Gastroesophageal sphincter (tissue), 4 donors: ENCODE measurements at regions not wholly inside any gene's neighbourhood (a gene's known extent, or its start where the extent isn't known, plus 50 kb on each side); places are given as distances from the start of the nearest gene placed in this dataset.

Experiments used
- ATAC-seq: fragments of 150-250 bp; one replicate; pipeline ENCODE4 v1.9.1; 2016; ENCODE audit warnings: mild to moderate bottlenecking, moderate library complexity
- H3K27ac ChIP-seq, 4 donors: fragments of 200-600 bp; sonication (generic) in 3 of 4; 1 replicate in 3 of 4; 2 replicates in 1 of 4; pipeline ENCODE4 v1.5.1; 2016 to 2019
- H3K27me3 ChIP-seq: fragments of 200-600 bp; sonication (generic); one replicate; pipeline ENCODE4 v1.5.1; 2019
- H3K36me3 ChIP-seq, 2 donors: fragments of 200-600 bp; sonication (generic); one replicate each; pipeline ENCODE4 v1.5.1; 2019; ENCODE audit warnings: control low read depth in 1 of 2
- H3K4me1 ChIP-seq, 3 donors: fragments of 200-600 bp; sonication (generic); 1 replicate in 2 of 3; 2 replicates in 1 of 3; pipeline ENCODE4 v1.5.1; 2016 to 2019; ENCODE audit warnings: control low read depth in 2 of 3
- H3K4me3 ChIP-seq, 2 donors: fragments of 200-600 bp; sonication (generic); one replicate each; pipeline ENCODE4 v1.5.1; 2019; ENCODE audit warnings: mild to moderate bottlenecking in 1 of 2, moderate library complexity in 1 of 2
- H3K9me3 ChIP-seq, 3 donors: fragments of 200-600 bp; sonication (generic); one replicate each; pipeline ENCODE4 v1.5.1; 2017 to 2019; ENCODE audit warnings: control low read depth in 2 of 3
- CTCF ChIP-seq, 4 experiments: fragments of 200-600 bp in 2 of 4; fragments of 450-650 bp in 2 of 4; sonication (generic) in 1 of 4; IDR thresholded peaks; one replicate each; pipeline ENCODE4 v1.5.1; 2017 to 2019; ENCODE audit warnings: antibody characterized with exemption in 4 of 4, mild to moderate bottlenecking in 2 of 4, moderate library complexity in 2 of 4
- EP300 ChIP-seq: sonication (generic); formaldehyde crosslinking; IDR thresholded peaks from one replicate; pipeline ENCODE4 v1.6.1; 2017; ENCODE audit warnings: antibody characterized with exemption, mild to moderate bottlenecking
- POLR2A ChIP-seq, 2 donors: fragments of 450-650 bp; IDR thresholded peaks; one replicate each; pipeline ENCODE4 v1.6.1; 2017; ENCODE audit warnings: antibody characterized with exemption in 2 of 2, mild to moderate bottlenecking in 2 of 2, moderate library complexity in 1 of 2
- POLR2AphosphoS5 ChIP-seq: sonication (generic); formaldehyde crosslinking; IDR thresholded peaks from one replicate; pipeline ENCODE4 v1.6.1; 2017; ENCODE audit warnings: antibody characterized with exemption
- WGBS, 2 donors: methylation state at CpG; one replicate each; pipeline ENCODE4 v1.1.5; 2018; ENCODE audit warnings: low coverage in 1 of 2; 5-methylcytosine and 5-hydroxymethylcytosine counted together
- small RNA-seq, 4 donors: library from RNA; depleted of rRNA; stranded (forward); fragments of <200 nt; gene quantifications; one replicate each; pipeline ENCODE3, GENCODE V24; 2016

- no peak overlapping the region for H3K27ac ChIP-seq
These were observed 52.7 kb upstream of the TLE3 start for GRCh38 chr15:70150405-70150747.

GRCh38 chr15:70149667-70150404 is 52.1 kb upstream of the TLE3 start:
- Histone ChIP-seq H3K9me3 (no peaks in the 10 kb centered on the region), H3K4me1 (peaks cover 0 to 30% (median 6%) of the 10 kb centered on the region in 3 donors), H3K36me3 (no peaks in the 10 kb centered on the region), H3K4me3 (no peak overlapping the region), H3K27me3 (no peaks in the 10 kb centered on the region), H3K27ac (no peak overlapping the region)
- WGBS, 2 donors: 74 to 84% methylated on average over 4 of the region's 4 CpGs
- no peak for ATAC-seq
- TF ChIP-seq POLR2AphosphoS5 (no peak), CTCF (IDR thresholded peaks at IDR 0.05) (no peak), POLR2A (IDR thresholded peaks at IDR 0.05) (no peak), EP300 (no peak)

More at GRCh38 chr15:70150405-70150747, 52.7 kb upstream of the TLE3 start:
- TF ChIP-seq CTCF (IDR thresholded peaks at IDR 0.05) (no peak), POLR2A (IDR thresholded peaks at IDR 0.05) (no peak), EP300 (no peak), POLR2AphosphoS5 (no peak)
- Histone ChIP-seq H3K4me3 (no peak overlapping the region), H3K27me3 (no peaks in the 10 kb centered on the region), H3K4me1 (peaks cover 0 to 35% (median 7%) of the 10 kb centered on the region in 3 donors), H3K9me3 (no peaks in the 10 kb centered on the region), H3K36me3 (no peaks in the 10 kb centered on the region)
- no peak for ATAC-seq

- Histone ChIP-seq H3K27ac (no peak overlapping the region), H3K27me3 (no peaks in the 10 kb centered on the region), H3K36me3 (no peaks in the 10 kb centered on the region), H3K4me3 (no peak overlapping the region), H3K9me3 (no peaks in the 10 kb centered on the region), H3K4me1 (peaks cover 0 to 18% (median 0%) of the 10 kb centered on the region in 3 donors)
- WGBS, 2 donors: 92 to 100% methylated on average over 1 to 3 of the region's 4 CpGs
- no peak for TF ChIP-seq POLR2A (IDR thresholded peaks at IDR 0.05)
- no peak for TF ChIP-seq EP300
- TF ChIP-seq CTCF (IDR thresholded peaks at IDR 0.05): no peak
- no peak for TF ChIP-seq POLR2AphosphoS5
- ATAC-seq: no peak
These were observed 50.1 kb upstream of the TLE3 start for GRCh38 chr15:70147778-70148177.

Small RNAs in the stretch of these regions (small RNA-seq; reads per million reads assigned to genes)
- 0 reads per million in 4 donors for gene RNU6-745P
